NCI-H1930 (cell line): ENCODE measurements at regions not wholly inside any gene's neighbourhood (a gene's known extent, or its start where the extent isn't known, plus 50 kb on each side); places are given as distances from the start of the nearest gene placed in this dataset.

Source experiments
- DNase-seq, 2 experiments: peaks; one replicate each; lab custom pipeline; 2025; lab: John Stamatoyannopoulos, UW

- no peak for DNase-seq
Measured at GRCh38 chr5:124421584-124421983, 324.9 kb downstream of the ZNF608 start.

- DNase-seq = no peak
Measured at GRCh38 chr5:124420952-124421351, 325.5 kb downstream of the ZNF608 start.

- no peak for DNase-seq
Measured at GRCh38 chr5:124419531-124419930, 326.9 kb downstream of the ZNF608 start.

GRCh38 chr5:124418390-124418789 lies 328.0 kb downstream of the ZNF608 start:
- no peak for DNase-seq

- DNase-seq = no peak
Measured at GRCh38 chr5:124417196-124417595, 329.2 kb downstream of the ZNF608 start.

- no peak for DNase-seq
Measured at GRCh38 chr5:124416627-124417026, 329.8 kb downstream of the ZNF608 start.

- no peak for DNase-seq
Measured at GRCh38 chr5:124414973-124415372, 331.5 kb downstream of the ZNF608 start.

GRCh38 chr5:124410539-124411488 lies 335.6 kb downstream of the ZNF608 start:
- no peak for DNase-seq

- no peak for DNase-seq
Measured at GRCh38 chr5:124408738-124409453, 337.5 kb downstream of the ZNF608 start.

- no peak for DNase-seq
Measured at GRCh38 chr5:124404796-124405195, 341.6 kb downstream of the ZNF608 start.

- no peak for DNase-seq
Measured at GRCh38 chr5:124403281-124403680, 343.2 kb downstream of the ZNF608 start.

- no peak for DNase-seq
Measured at GRCh38 chr5:124402144-124402581, 344.3 kb downstream of the ZNF608 start.

GRCh38 chr5:124401476-124402143 lies 344.8 kb downstream of the ZNF608 start:
- DNase-seq = no peak

- DNase-seq = no peak
Measured at GRCh38 chr5:124399426-124399961, 346.9 kb downstream of the ZNF608 start.

GRCh38 chr5:124398460-124398859 lies 348.0 kb downstream of the ZNF608 start:
- DNase-seq = no peak

- DNase-seq = no peak
Measured at GRCh38 chr5:124397317-124397716, 349.1 kb downstream of the ZNF608 start.

GRCh38 chr5:124395926-124396325 lies 350.5 kb downstream of the ZNF608 start:
- no peak for DNase-seq

- DNase-seq = no peak
Measured at GRCh38 chr5:124395287-124395686, 351.2 kb downstream of the ZNF608 start.

- no peak for DNase-seq
Measured at GRCh38 chr5:124394700-124395245, 351.7 kb downstream of the ZNF608 start.

GRCh38 chr5:124393584-124394379 lies 352.7 kb downstream of the ZNF608 start:
- DNase-seq = no peak

- no peak for DNase-seq
Measured at GRCh38 chr5:124383693-124384092, 362.7 kb downstream of the ZNF608 start.
